ENCODE measurements at regions not wholly inside any gene's neighbourhood (a gene's known extent, or its start where the extent isn't known, plus 50 kb on each side); places are given as distances from the start of the nearest gene placed in this dataset.

DNA sequence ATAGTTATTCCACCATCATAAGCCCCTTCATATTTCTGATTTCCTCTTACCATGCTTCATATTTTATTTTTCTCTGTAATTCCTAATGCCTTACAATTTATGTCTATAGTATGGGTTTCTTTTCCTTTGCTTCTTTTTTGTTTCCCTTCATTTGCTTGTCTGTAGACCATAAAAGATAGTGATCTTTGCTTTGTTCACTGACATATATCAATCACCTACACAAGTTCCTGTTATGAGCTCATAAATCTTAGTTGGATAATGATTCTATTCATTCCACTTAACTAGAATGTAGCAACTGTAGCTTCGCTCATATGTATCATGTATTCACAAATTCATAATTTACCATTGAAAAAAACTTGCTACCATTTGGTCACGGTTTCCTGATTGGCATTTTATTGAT lies 388.8 kb upstream of the ATXN7L3B start:
- no peak for DNase-seq
- Histone ChIP-seq H3K79me2 (ENCODE audit: control insufficient read depth, insufficient read depth, low read length) (no peaks in the 10 kb centered on the region), H3K27ac (ENCODE audit: low read length in 2 of 2) (no peak overlapping the region), H3K9ac (ENCODE audit: low read length) (no peak overlapping the region), H3K36me3 (replicated peaks in 1 of 2; ENCODE audit: control extremely low read depth in 1 of 2, control insufficient read depth in 1 of 2, extremely low read depth in 1 of 2, insufficient read depth in 2 of 2, low read length in 1 of 2) (no peaks in the 10 kb centered on the region), H3K9me3 (ENCODE audit: control extremely low read depth in 1 of 3, control insufficient read depth in 2 of 3, insufficient read depth in 1 of 3, low read length in 2 of 3) (no peaks in the 10 kb centered on the region), H2AFZ (ENCODE audit: insufficient read depth, low read depth, low read length, poor library complexity, severe bottlenecking) (no peak overlapping the region), H3K27me3 (replicated peaks in 1 of 4; ENCODE audit: control extremely low read depth in 1 of 4, control insufficient read depth in 3 of 4, insufficient read depth in 4 of 4, low read length in 3 of 4) (no peaks in the 10 kb centered on the region), H3K4me2 (replicated peaks; ENCODE audit: low read depth, low read length, poor library complexity, severe bottlenecking) (no peak overlapping the region), H3K4me1 (ENCODE audit: control insufficient read depth in 2 of 2, insufficient read depth in 2 of 2, low read length in 2 of 2) (no peaks in the 10 kb centered on the region), H3K4me3 (ENCODE audit: control extremely low read depth in 1 of 5, extremely low read depth in 1 of 5, insufficient read depth in 1 of 5, low read depth in 2 of 5, low read length in 4 of 5) (no peak overlapping the region), H4K20me1 (ENCODE audit: control insufficient read depth, insufficient read depth, low read length, poor library complexity, severe bottlenecking) (no peaks in the 10 kb centered on the region)
- ChIA-PET CTCF (no interaction called here), POLR2A (no interaction called here)
- intact Hi-C loops (cut with micrococcal nuclease), result no loop called here
- H3K4me1 Mint-ChIP-seq, result no peaks in the 10 kb centered on the region
- H3K9me3 Mint-ChIP-seq (ENCODE audit: insufficient read depth), result no peaks in the 10 kb centered on the region
- H3K4me3 Mint-ChIP-seq, result no peak overlapping the region
- ATAC-seq (ENCODE audit: low read depth), result no peak
- no peak overlapping the region for H3K27ac Mint-ChIP-seq
- WGBS (ENCODE audit: insufficient coverage), result no CpG with 5 or more reads among the region's 2 CpGs
- H3K27me3 Mint-ChIP-seq, result no peaks in the 10 kb centered on the region
- TF ChIP-seq CTCF (IDR thresholded peaks at IDR 0.05) (no peak), EZH2 (IDR thresholded peaks at IDR 0.05; ENCODE audit: borderline replicate concordance, insufficient read depth, low read depth, low read length, poor library complexity, severe bottlenecking) (no peak)

- CTCF ChIA-PET, result no interaction called here
- intact Hi-C loops (cut with micrococcal nuclease), result no loop called here
Measured at GRCh38 chr12:74152370-74152769, 385.3 kb upstream of the ATXN7L3B start.

More at GRCh38 chr12:74152370-74152769, 385.3 kb upstream of the ATXN7L3B start:
- no peak overlapping the region for H2AFZ ChIP-seq (ENCODE audit: insufficient read depth, low read depth, low read length, poor library complexity, severe bottlenecking)
- DNase-seq (no peak), ATAC-seq (ENCODE audit: low read depth) (no peak)
- no peak for TF ChIP-seq EZH2 (IDR thresholded peaks at IDR 0.05; ENCODE audit: borderline replicate concordance, insufficient read depth, low read depth, low read length, poor library complexity, severe bottlenecking)
- TF ChIP-seq CTCF (IDR thresholded peaks at IDR 0.05), result no peak
- H3K27ac ChIP-seq (ENCODE audit: low read length in 2 of 2), result no peak overlapping the region
- H3K4me3 ChIP-seq (ENCODE audit: control extremely low read depth in 1 of 5, extremely low read depth in 1 of 5, insufficient read depth in 1 of 5, low read depth in 2 of 5, low read length in 4 of 5), result no peak overlapping the region
- Mint-ChIP-seq H3K27me3 (no peaks in the 10 kb centered on the region), H3K4me3 (no peak overlapping the region), H3K9me3 (ENCODE audit: insufficient read depth) (no peaks in the 10 kb centered on the region), H3K4me1 (no peaks in the 10 kb centered on the region), H3K27ac (no peak overlapping the region)
- H3K9me3 ChIP-seq (ENCODE audit: control extremely low read depth in 1 of 3, control insufficient read depth in 2 of 3, insufficient read depth in 1 of 3, low read length in 2 of 3), result no peaks in the 10 kb centered on the region
- H4K20me1 ChIP-seq (ENCODE audit: control insufficient read depth, insufficient read depth, low read length, poor library complexity, severe bottlenecking), result no peaks in the 10 kb centered on the region
- no peaks in the 10 kb centered on the region for H3K79me2 ChIP-seq (ENCODE audit: control insufficient read depth, insufficient read depth, low read length)
- no peaks in the 10 kb centered on the region for H3K36me3 ChIP-seq (replicated peaks in 1 of 2; ENCODE audit: control extremely low read depth in 1 of 2, control insufficient read depth in 1 of 2, extremely low read depth in 1 of 2, insufficient read depth in 2 of 2, low read length in 1 of 2)
- POLR2A ChIA-PET, result no interaction called here
- WGBS (ENCODE audit: insufficient coverage), result no CpG with 5 or more reads among the region's 2 CpGs
- H3K27me3 ChIP-seq (replicated peaks in 1 of 4; ENCODE audit: control extremely low read depth in 1 of 4, control insufficient read depth in 3 of 4, insufficient read depth in 4 of 4, low read length in 3 of 4), result no peaks in the 10 kb centered on the region
- H3K4me2 ChIP-seq (replicated peaks; ENCODE audit: low read depth, low read length, poor library complexity, severe bottlenecking), result no peak overlapping the region
- no peaks in the 10 kb centered on the region for H3K4me1 ChIP-seq (ENCODE audit: control insufficient read depth in 2 of 2, insufficient read depth in 2 of 2, low read length in 2 of 2)
- no peak overlapping the region for H3K9ac ChIP-seq (ENCODE audit: low read length)

Measured in B cell (primary cell).